ENCODE measurements at regions not wholly inside any gene's neighbourhood (a gene's known extent, or its start where the extent isn't known, plus 50 kb on each side); places are given as distances from the start of the nearest gene placed in this dataset.
"Not testable (repeated sequence)": the region's sequence is repeated elsewhere in the genome, so short reads cannot be mapped to it uniquely, and the experiment has no call there.

DNA sequence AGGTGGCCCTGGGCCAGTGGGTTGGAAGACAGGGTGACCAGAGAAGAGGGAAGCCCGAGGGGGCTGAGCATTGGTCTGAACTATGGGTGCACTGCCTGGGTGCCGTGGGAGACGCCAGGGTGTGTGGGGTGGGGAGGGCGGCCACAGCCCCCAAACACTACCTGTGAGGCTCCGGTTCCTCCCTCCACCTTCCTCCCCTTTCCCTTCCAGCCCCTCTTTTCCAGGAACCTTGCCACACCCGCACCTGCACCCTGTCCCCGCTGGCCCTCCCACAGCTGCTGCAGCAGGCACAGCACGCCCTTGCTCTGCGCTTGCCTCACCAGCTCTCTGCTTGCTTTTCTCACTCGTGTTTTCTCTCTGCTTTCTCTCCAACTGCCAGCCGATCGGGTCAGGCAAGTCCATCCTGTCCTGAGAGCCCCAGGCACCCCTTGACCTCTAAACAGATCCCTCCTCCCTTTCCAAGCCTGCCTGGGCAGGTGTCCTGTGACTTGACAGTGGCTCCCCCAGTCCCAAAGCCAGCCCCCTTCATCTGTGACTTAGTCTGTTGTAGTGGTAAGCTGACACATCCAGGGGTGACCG lies 193.7 kb downstream of the MSX2 start:
- Histone ChIP-seq H3K9me3 (ENCODE audit: control insufficient read depth, insufficient read depth, low read length) (no peaks in the 10 kb centered on the region), H3K27me3 (ENCODE audit: control insufficient read depth, insufficient read depth, low read length) (no peaks in the 10 kb centered on the region), H3K9ac (ENCODE audit: low read depth, low read length) (no peak overlapping the region), H3K4me1 (ENCODE audit: control insufficient read depth, insufficient read depth, low read length) (peaks cover 5% of the 10 kb centered on the region), H3K36me3 (ENCODE audit: control insufficient read depth, insufficient read depth, low read length) (no peaks in the 10 kb centered on the region), H3K4me3 (ENCODE audit: low read depth, low read length) (no peak overlapping the region)

- H3K4me1 ChIP-seq (ENCODE audit: control insufficient read depth, insufficient read depth, low read length); H3K9ac ChIP-seq (ENCODE audit: low read depth, low read length); H3K36me3 ChIP-seq (ENCODE audit: control insufficient read depth, insufficient read depth, low read length); H3K27me3 ChIP-seq (ENCODE audit: control insufficient read depth, insufficient read depth, low read length); H3K9me3 ChIP-seq (ENCODE audit: control insufficient read depth, insufficient read depth, low read length); H3K4me3 ChIP-seq (ENCODE audit: low read depth, low read length): not testable (repeated sequence)
Observed at GRCh38 chr5:174917435-174917834, 193.1 kb downstream of the MSX2 start.

DNA sequence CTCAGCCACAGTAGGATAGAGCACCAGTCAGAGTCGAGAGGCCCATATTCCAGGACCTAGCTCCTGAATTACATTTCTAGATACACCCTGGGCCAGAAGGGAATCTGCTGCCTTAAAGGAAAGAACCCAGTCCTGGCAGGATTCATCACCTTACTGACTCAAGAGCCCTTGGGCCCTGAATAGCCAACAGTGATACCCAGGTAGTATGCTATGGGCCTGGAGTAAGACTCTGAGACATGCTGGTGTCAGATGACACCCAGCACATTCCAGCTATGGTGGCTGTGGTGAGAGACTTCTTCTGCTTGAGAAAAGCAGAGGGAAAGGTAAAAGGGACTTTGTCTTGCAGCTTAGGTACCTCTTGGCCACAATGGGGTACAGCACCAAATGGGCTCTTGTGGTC lies 192.5 kb downstream of the MSX2 start:
- H3K27me3 ChIP-seq (ENCODE audit: control insufficient read depth, insufficient read depth, low read length); H3K9me3 ChIP-seq (ENCODE audit: control insufficient read depth, insufficient read depth, low read length); H3K4me1 ChIP-seq (ENCODE audit: control insufficient read depth, insufficient read depth, low read length); H3K9ac ChIP-seq (ENCODE audit: low read depth, low read length); H3K36me3 ChIP-seq (ENCODE audit: control insufficient read depth, insufficient read depth, low read length); H3K4me3 ChIP-seq (ENCODE audit: low read depth, low read length): not testable (repeated sequence)

DNA sequence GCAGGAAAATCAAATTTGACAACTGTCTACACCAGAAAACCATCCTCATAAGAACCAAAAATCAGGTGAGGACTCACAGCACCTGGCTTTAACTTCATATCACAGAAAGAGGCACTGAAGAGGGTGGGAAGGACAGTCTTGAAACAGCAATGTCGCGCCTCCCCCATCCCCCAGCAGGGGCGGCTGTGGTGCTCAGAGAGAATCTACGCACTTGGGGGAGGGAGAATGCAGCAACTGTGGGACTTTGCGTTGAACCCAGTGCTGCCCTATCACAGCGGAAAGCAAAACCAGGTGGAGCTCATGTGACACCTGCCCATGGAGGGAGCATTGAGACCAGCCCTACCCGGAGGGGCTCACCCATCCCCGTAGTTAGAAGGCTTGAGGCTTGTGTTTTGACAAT lies 191.8 kb downstream of the MSX2 start:
- H3K9me3 ChIP-seq (ENCODE audit: control insufficient read depth, insufficient read depth, low read length), result no peaks in the 10 kb centered on the region
- no peak overlapping the region for H3K4me3 ChIP-seq (ENCODE audit: low read depth, low read length)
- no peaks in the 10 kb centered on the region for H3K27me3 ChIP-seq (ENCODE audit: control insufficient read depth, insufficient read depth, low read length)
- no peak overlapping the region for H3K9ac ChIP-seq (ENCODE audit: low read depth, low read length)
- H3K4me1 ChIP-seq (ENCODE audit: control insufficient read depth, insufficient read depth, low read length), result peaks cover 5% of the 10 kb centered on the region
- H3K36me3 ChIP-seq (ENCODE audit: control insufficient read depth, insufficient read depth, low read length), result no peaks in the 10 kb centered on the region

GRCh38 chr5:174911118-174911517 lies 186.7 kb downstream of the MSX2 start:
- Histone ChIP-seq H3K4me3 (ENCODE audit: low read depth, low read length) (no peak overlapping the region), H3K36me3 (ENCODE audit: control insufficient read depth, insufficient read depth, low read length) (no peaks in the 10 kb centered on the region), H3K9ac (ENCODE audit: low read depth, low read length) (no peak overlapping the region), H3K9me3 (ENCODE audit: control insufficient read depth, insufficient read depth, low read length) (no peaks in the 10 kb centered on the region), H3K4me1 (ENCODE audit: control insufficient read depth, insufficient read depth, low read length) (no peaks in the 10 kb centered on the region), H3K27me3 (ENCODE audit: control insufficient read depth, insufficient read depth, low read length) (peaks cover 5% of the 10 kb centered on the region)

DNA sequence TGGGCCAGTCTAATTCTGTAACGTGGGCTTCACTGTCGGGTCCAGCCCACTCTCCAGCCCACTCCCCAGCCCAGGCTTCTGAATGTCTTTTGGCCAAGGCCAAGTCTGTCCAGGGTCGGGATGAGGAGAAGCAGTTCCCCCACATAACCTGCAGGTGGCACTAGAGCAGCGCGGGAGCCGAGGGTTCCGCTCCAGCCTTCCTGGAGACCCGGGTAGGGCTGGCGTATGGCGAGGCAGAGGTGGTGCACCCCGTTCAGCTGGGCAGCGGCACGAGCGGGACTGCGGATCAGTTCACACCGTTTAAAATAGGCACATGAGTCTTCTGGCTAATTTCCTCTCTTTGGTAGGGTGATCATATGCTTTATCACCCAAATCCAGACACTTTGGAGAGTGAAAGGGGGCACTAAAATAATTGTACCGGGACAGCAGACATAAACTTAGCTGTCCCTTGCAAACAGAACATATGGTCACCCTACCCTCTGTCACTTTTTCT lies 185.9 kb downstream of the MSX2 start:
- Histone ChIP-seq H3K9me3 (ENCODE audit: control insufficient read depth, insufficient read depth, low read length) (no peaks in the 10 kb centered on the region), H3K4me1 (ENCODE audit: control insufficient read depth, insufficient read depth, low read length) (no peaks in the 10 kb centered on the region), H3K27me3 (ENCODE audit: control insufficient read depth, insufficient read depth, low read length) (peaks cover 5% of the 10 kb centered on the region), H3K36me3 (ENCODE audit: control insufficient read depth, insufficient read depth, low read length) (no peaks in the 10 kb centered on the region), H3K9ac (ENCODE audit: low read depth, low read length) (no peak overlapping the region), H3K4me3 (ENCODE audit: low read depth, low read length) (peak overlapping the region; percentile 27)

DNA sequence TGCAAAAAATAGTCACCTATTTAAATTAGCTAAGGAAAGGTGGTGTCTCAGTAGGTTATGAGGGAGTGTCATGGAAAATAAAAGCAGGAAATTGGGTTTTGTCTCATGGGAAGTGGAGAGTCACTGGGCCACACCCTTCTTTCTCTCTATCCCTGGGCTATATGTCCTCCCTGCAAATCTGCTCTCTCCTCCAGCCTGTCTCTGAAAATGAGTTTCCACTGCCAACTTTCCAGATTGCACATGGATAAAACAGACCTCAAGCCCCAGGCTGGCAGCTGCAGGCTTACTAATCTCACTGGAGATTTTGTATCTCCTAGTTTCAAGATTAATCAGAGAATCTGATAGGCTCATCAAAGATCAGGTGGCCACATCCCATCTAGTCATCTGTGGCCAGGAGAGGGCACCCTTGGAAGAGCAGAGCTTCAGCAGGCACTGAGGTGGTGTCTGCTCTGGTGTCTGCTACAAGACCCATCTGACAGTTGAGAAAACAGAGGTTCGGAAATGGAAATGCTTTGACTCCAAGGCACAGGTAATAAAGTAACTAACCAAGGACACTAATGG lies 178.9 kb downstream of the MSX2 start:
- H3K36me3 ChIP-seq (ENCODE audit: control insufficient read depth, insufficient read depth, low read length), result no peaks in the 10 kb centered on the region
- no peak overlapping the region for H3K4me3 ChIP-seq (ENCODE audit: low read depth, low read length)
- H3K27me3 ChIP-seq (ENCODE audit: control insufficient read depth, insufficient read depth, low read length), result no peaks in the 10 kb centered on the region
- no peak overlapping the region for H3K9ac ChIP-seq (ENCODE audit: low read depth, low read length)
- H3K4me1 ChIP-seq (ENCODE audit: control insufficient read depth, insufficient read depth, low read length), result no peaks in the 10 kb centered on the region
- no peaks in the 10 kb centered on the region for H3K9me3 ChIP-seq (ENCODE audit: control insufficient read depth, insufficient read depth, low read length)

- no peak overlapping the region for H3K9ac ChIP-seq (ENCODE audit: low read depth, low read length)
- H3K9me3 ChIP-seq (ENCODE audit: control insufficient read depth, insufficient read depth, low read length), result no peaks in the 10 kb centered on the region
- H3K4me1 ChIP-seq (ENCODE audit: control insufficient read depth, insufficient read depth, low read length), result no peaks in the 10 kb centered on the region
- no peaks in the 10 kb centered on the region for H3K27me3 ChIP-seq (ENCODE audit: control insufficient read depth, insufficient read depth, low read length)
- H3K36me3 ChIP-seq (ENCODE audit: control insufficient read depth, insufficient read depth, low read length), result no peaks in the 10 kb centered on the region
- H3K4me3 ChIP-seq (ENCODE audit: low read depth, low read length), result no peak overlapping the region
Observed at GRCh38 chr5:174901336-174901735, 177.0 kb downstream of the MSX2 start.

- Histone ChIP-seq H3K4me3 (ENCODE audit: low read depth, low read length) (no peak overlapping the region), H3K27me3 (ENCODE audit: control insufficient read depth, insufficient read depth, low read length) (no peaks in the 10 kb centered on the region), H3K4me1 (ENCODE audit: control insufficient read depth, insufficient read depth, low read length) (no peaks in the 10 kb centered on the region), H3K9ac (ENCODE audit: low read depth, low read length) (no peak overlapping the region), H3K36me3 (ENCODE audit: control insufficient read depth, insufficient read depth, low read length) (no peaks in the 10 kb centered on the region), H3K9me3 (ENCODE audit: control insufficient read depth, insufficient read depth, low read length) (no peaks in the 10 kb centered on the region)
Observed at GRCh38 chr5:174900240-174900865, 176.0 kb downstream of the MSX2 start.

DNA sequence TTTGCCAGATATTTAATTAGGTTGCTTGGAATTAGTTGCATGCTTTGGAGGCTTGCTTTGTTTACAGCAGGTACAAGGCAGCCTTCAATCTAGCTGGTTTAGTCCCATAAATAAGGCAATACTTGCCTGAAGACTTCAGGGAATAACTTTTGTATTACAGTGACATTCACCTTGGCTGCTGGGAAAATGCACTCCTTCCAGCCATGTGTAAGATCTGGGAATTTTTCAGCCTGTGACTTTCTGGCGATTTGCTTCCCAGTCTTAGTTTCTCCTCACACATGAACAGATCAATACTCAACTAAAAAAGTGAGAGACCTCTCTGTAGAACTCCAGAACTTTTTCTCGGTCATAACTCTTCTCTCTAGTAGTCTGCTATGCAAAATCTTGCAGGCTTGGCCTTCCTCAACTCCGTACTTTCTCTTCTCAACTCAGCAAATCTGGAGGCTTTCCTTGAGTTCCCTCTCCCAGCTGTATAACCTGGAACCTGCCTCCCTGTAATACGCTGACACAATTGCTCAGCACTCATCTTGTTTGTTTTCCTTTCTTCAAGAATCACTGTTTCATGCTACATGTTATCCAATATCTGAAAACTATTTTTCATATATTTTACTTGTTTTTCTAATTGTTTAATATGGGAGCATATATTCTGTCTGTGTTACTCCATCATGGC lies 173.0 kb downstream of the MSX2 start:
- H3K27me3 ChIP-seq (ENCODE audit: control insufficient read depth, insufficient read depth, low read length), result no peaks in the 10 kb centered on the region
- H3K9me3 ChIP-seq (ENCODE audit: control insufficient read depth, insufficient read depth, low read length), result no peaks in the 10 kb centered on the region
- no peak overlapping the region for H3K4me3 ChIP-seq (ENCODE audit: low read depth, low read length)
- H3K9ac ChIP-seq (ENCODE audit: low read depth, low read length), result no peak overlapping the region
- no peaks in the 10 kb centered on the region for H3K4me1 ChIP-seq (ENCODE audit: control insufficient read depth, insufficient read depth, low read length)
- no peaks in the 10 kb centered on the region for H3K36me3 ChIP-seq (ENCODE audit: control insufficient read depth, insufficient read depth, low read length)

GRCh38 chr5:174895360-174895759 lies 171.0 kb downstream of the MSX2 start:
- no peak overlapping the region for H3K9ac ChIP-seq (ENCODE audit: low read depth, low read length)

DNA sequence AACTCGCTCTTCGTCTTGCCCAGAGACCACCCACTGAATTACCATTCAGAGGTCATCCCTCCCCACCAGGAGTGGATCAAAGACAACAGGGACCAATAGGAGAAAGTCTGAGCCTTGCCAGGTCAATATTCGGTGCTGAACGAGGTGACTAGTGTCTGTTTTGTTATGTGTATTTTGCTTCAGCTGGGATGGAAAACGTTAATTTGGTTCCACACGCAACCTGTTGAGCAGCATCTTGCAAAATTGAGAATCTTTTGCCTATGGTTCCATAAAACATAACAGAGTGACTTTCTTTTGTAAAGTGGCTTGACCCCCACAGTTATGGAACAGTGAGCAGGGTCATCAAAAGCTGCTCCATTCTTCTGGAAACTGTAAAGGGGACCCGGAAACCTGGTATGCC lies 168.4 kb downstream of the MSX2 start:
- Histone ChIP-seq H3K4me1 (ENCODE audit: control insufficient read depth, insufficient read depth, low read length) (no peaks in the 10 kb centered on the region), H3K36me3 (ENCODE audit: control insufficient read depth, insufficient read depth, low read length) (no peaks in the 10 kb centered on the region), H3K27me3 (ENCODE audit: control insufficient read depth, insufficient read depth, low read length) (no peaks in the 10 kb centered on the region), H3K9me3 (ENCODE audit: control insufficient read depth, insufficient read depth, low read length) (no peaks in the 10 kb centered on the region), H3K4me3 (ENCODE audit: low read depth, low read length) (no peak overlapping the region), H3K9ac (ENCODE audit: low read depth, low read length) (no peak overlapping the region)

More at GRCh38 chr5:174895360-174895759, 171.0 kb downstream of the MSX2 start:
- Histone ChIP-seq H3K9me3 (ENCODE audit: control insufficient read depth, insufficient read depth, low read length) (no peaks in the 10 kb centered on the region), H3K4me3 (ENCODE audit: low read depth, low read length) (no peak overlapping the region), H3K36me3 (ENCODE audit: control insufficient read depth, insufficient read depth, low read length) (no peaks in the 10 kb centered on the region), H3K4me1 (ENCODE audit: control insufficient read depth, insufficient read depth, low read length) (no peaks in the 10 kb centered on the region), H3K27me3 (ENCODE audit: control insufficient read depth, insufficient read depth, low read length) (no peaks in the 10 kb centered on the region)

Data from iPS-15b (cell line).